ENCODE measurements at regions not wholly inside any gene's neighbourhood (a gene's known extent, or its start where the extent isn't known, plus 50 kb on each side); places are given as distances from the start of the nearest gene placed in this dataset.

DNA sequence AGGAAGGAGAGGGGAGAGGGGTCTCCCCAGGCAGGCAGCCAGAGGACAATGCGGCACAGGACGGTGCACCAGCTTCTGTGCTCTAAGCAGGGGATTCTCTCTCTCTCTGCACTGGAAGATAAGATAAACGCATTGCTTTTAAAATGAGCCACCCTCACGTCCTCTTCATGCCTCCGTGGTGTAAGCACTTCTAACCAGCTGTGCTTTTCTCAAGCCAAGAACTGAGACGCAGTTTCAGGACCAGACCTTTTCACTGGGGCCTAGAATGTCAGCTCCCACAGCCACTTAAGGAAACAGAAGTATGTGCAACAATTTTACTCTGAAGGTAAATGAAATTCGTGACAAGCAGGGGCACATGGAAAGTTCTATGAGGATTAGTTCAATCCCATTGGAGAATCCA lies 82.4 kb downstream of the PSMB1 start:
- TF ChIP-seq CTCF (IDR thresholded peaks at IDR 0.05; ENCODE audit: control insufficient read depth, extremely low read depth, insufficient read depth) = no peak
- no peak for DNase-seq (ENCODE audit: low read depth)
- no peak overlapping the region for H3K4me3 ChIP-seq (ENCODE audit: low read depth, low read length)

GRCh38 chr6:170464524-170464979 lies 88.6 kb downstream of the PSMB1 start:
- TF ChIP-seq CTCF (IDR thresholded peaks at IDR 0.05; ENCODE audit: control insufficient read depth, extremely low read depth, insufficient read depth) = no peak
- no peak overlapping the region for H3K4me3 ChIP-seq (ENCODE audit: low read depth, low read length)
- no peak for DNase-seq (ENCODE audit: low read depth)

- DNase-seq (ENCODE audit: low read depth) = no peak
- TF ChIP-seq CTCF (IDR thresholded peaks at IDR 0.05; ENCODE audit: control insufficient read depth, extremely low read depth, insufficient read depth) = no peak
- H3K4me3 ChIP-seq (ENCODE audit: low read depth, low read length) = no peak overlapping the region
These were observed 89.0 kb downstream of the PSMB1 start for GRCh38 chr6:170464080-170464479.

DNA sequence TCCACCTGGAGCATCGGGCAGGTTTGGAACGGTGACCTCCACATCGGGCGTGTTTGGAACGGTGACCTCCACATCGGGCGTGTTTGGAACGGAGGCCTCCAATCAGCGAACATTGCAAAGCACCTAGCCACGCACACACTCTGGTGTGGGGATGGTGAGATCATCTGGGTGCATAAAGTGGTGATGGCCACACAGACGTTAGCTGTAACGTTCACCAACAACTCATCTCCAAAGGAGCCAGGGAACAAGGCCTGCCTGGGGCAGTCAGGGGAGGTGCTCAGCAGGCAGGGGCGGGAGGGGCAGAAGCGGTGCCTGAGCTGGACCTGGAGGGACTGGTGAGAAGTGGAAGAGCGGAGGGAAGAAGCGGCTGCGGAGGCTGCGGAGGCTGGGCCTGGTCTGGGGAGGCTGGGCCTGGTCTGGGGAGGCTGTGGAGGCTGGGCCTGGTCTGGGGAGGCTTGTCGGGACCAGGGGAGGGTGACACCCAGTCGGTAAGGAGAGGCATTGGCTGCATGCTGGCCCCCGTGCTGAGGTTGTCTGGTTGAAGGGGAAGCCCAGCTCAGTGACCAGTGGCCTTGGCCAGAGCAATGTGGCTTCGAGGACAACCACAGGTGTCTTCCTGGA lies 89.9 kb downstream of the PSMB1 start:
- TF ChIP-seq CTCF (IDR thresholded peaks at IDR 0.05; ENCODE audit: control insufficient read depth, extremely low read depth, insufficient read depth) = no peak
- no peak for DNase-seq (ENCODE audit: low read depth)
- no peak overlapping the region for H3K4me3 ChIP-seq (ENCODE audit: low read depth, low read length)

- no peak for DNase-seq (ENCODE audit: low read depth)
- no peak for TF ChIP-seq CTCF (IDR thresholded peaks at IDR 0.05; ENCODE audit: control insufficient read depth, extremely low read depth, insufficient read depth)
- H3K4me3 ChIP-seq (ENCODE audit: low read depth, low read length) = no peak overlapping the region
These were observed 90.6 kb downstream of the PSMB1 start for GRCh38 chr6:170462366-170463020.

DNA sequence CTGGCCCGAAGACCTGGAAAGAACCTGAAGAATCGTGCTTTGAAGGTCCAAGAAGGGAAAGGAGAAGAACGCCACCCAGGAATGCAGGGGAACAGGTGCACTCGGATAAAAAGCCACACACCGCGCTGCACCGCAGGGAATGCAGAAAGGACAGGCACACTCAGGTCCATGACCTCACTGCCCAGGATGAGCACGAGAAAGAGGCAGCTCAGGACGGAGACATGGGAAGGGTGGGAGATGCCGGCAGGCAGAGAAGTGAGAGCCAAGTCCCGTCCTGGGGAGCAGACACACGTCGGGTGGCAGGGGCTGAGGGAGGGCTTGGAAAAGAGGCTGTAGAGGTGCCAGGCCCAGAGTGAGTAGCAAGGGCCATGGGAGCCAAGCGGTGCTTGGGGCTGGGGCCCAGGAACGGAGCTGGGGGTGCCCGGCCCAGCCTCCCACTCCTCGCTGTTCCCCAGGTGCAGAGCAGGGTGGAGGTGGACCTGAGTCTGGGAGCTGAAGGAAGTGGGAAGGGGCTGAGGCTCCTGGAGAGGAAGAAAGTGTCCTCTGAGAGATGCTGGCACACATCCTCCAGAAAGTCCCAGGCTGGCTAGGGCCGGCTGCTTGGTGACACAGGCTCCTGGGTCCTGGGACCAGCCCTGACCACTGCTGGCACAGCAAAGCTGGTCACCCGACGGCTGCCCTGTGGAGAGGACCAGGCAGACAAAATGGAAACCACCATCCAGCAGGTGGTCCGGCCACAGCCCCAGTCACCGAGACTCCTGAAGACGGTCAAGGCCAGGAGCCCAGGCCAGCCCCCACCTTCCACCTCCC lies 91.3 kb downstream of the PSMB1 start:
- TF ChIP-seq CTCF (IDR thresholded peaks at IDR 0.05; ENCODE audit: control insufficient read depth, extremely low read depth, insufficient read depth) = no peak
- no peak for DNase-seq (ENCODE audit: low read depth)
- H3K4me3 ChIP-seq (ENCODE audit: low read depth, low read length) = no peak overlapping the region

Data from LNCaP clone FGC (cell line).